ENCODE measurements at regions not wholly inside any gene's neighbourhood (a gene's known extent, or its start where the extent isn't known, plus 50 kb on each side); places are given as distances from the start of the nearest gene placed in this dataset.

DNA sequence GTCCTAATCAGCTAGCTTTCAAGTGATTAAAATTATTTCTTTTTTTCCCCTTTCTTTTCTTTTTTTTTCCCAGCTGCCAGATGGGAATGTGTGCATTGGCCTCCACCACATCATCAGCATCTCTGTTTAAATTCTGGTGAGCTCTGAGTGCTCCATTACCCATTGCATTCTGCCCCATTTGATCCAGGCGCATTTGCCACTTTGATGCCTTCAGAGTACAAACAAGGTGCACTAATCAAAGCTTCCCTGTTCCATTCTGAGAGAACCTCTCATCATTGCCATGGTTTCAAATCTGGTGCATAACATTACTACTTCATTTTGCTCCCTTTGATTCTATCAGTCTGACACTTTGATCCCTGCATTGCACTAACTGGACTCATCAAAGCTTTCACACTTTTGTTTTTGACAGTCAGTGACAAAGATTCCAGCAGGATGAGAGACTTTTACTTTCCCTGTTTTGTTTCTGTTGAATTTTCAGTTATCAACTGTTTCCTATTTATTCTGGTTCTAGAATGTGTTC is 238.8 kb upstream of the PCDH10 start (continued):
- TF ChIP-seq CTCF (IDR thresholded peaks at IDR 0.05; ENCODE audit: low read depth, low read length, missing input control) (no peak), FOXA1 (IDR thresholded peaks at IDR 0.05) (no peak)
- TF ChIP-seq, protein P1, sequence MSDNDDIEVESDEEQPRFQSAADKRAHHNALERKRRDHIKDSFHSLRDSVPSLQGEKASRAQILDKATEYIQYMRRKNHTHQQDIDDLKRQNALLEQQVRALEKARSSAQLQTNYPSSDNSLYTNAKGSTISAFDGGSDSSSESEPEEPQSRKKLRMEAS (IDR thresholded peaks at IDR 0.05) = no peak

GRCh38 chr4:132918096-132918495 is 231.0 kb upstream of the PCDH10 start:
- no peak for TF ChIP-seq EGR1 (IDR thresholded peaks at IDR 0.05; ENCODE audit: low read depth in 2 of 2)
- TF ChIP-seq RXRA (IDR thresholded peaks at IDR 0.05) = no peak
- Histone ChIP-seq H3K27me3 (ENCODE audit: control insufficient read depth in 4 of 4, insufficient read depth in 4 of 4, low read length in 3 of 4) (no peaks in the 10 kb centered on the region), H3K4me3 (ENCODE audit: low read depth in 1 of 3, low read length in 3 of 3) (no peak overlapping the region), H3K9ac (ENCODE audit: low read depth in 1 of 2, low read length in 2 of 2) (no peak overlapping the region), H3K9me3 (ENCODE audit: control insufficient read depth in 4 of 4, low read length in 3 of 4) (no peaks in the 10 kb centered on the region), H3K36me3 (ENCODE audit: control insufficient read depth in 4 of 4, insufficient read depth in 3 of 4, low read depth in 1 of 4, low read length in 3 of 4) (no peaks in the 10 kb centered on the region), H3K4me1 (ENCODE audit: control insufficient read depth in 4 of 4, insufficient read depth in 4 of 4, low read length in 3 of 4) (no peaks in the 10 kb centered on the region), H3K27ac (ENCODE audit: low read depth in 1 of 2, low read length in 2 of 2) (no peak overlapping the region)
- no peak for DNase-seq (ENCODE audit: low spot score)
- WGBS = 77% methylated on average over 1 of the region's 1 CpG

DNA sequence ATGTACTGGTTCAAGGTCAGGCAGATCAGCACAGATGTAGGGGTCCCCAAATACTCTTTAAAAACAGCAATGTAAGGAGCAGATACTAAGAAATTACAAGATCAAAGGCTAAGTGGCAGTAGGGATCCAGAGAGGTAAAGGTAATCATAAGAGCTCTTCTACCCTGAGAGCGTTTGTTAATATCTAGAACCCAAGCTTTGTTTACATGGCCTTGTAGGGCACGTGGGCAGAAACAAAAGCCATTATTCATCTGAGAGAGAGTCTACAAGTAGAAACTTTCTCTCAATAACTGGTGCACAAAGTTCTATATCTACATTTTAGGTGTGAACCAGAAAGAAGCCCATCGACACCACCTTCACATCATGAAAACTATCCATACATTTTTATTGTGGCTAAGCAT is 225.6 kb upstream of the PCDH10 start:
- H3K4me3 ChIP-seq (ENCODE audit: low read depth in 1 of 3, low read length in 3 of 3) = no peak overlapping the region
- H3K9me3 ChIP-seq (ENCODE audit: control insufficient read depth in 4 of 4, low read length in 3 of 4) = no peaks in the 10 kb centered on the region
- WGBS = 42% methylated on average over 3 of the region's 3 CpGs
- no peaks in the 10 kb centered on the region for H3K27me3 ChIP-seq (ENCODE audit: control insufficient read depth in 4 of 4, insufficient read depth in 4 of 4, low read length in 3 of 4)
- no peaks in the 10 kb centered on the region for H3K36me3 ChIP-seq (ENCODE audit: control insufficient read depth in 4 of 4, insufficient read depth in 3 of 4, low read depth in 1 of 4, low read length in 3 of 4)
- TF ChIP-seq, protein P1 (IDR thresholded peaks at IDR 0.05) = no peak
- H3K9ac ChIP-seq (ENCODE audit: low read depth in 1 of 2, low read length in 2 of 2) = no peak overlapping the region
- H3K4me1 ChIP-seq (ENCODE audit: control insufficient read depth in 4 of 4, insufficient read depth in 4 of 4, low read length in 3 of 4) = no peaks in the 10 kb centered on the region
- H3K27ac ChIP-seq (ENCODE audit: low read depth in 1 of 2, low read length in 2 of 2) = no peak overlapping the region
- DNase-seq (ENCODE audit: low spot score) = no peak

DNA sequence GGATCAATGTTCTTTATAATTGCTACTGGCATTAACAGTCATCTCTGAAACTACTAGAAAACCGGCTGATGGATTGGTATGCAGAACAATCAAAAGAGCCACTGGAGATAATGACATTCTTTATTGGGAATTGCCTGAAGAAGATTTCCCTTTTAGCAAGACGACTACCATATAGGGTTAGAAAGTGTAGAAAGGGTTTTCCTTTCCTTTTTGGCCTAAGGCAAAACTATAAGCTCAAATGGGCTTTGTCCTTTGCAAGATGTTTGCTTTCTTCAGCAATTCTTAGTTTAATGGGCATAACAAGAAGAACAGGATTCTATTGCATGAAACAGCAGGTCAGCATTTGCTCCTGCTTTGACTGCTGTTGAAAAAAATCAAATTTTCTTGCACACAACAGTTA is 214.2 kb upstream of the PCDH10 start:
- TF ChIP-seq YY1 (IDR thresholded peaks at IDR 0.05) (no peak), CTCF (IDR thresholded peaks at IDR 0.05; ENCODE audit: low read depth, low read length, missing input control) (no peak), HNF4G (IDR thresholded peaks at IDR 0.05) (no peak)
- Histone ChIP-seq H3K27me3 (ENCODE audit: control insufficient read depth in 4 of 4, insufficient read depth in 4 of 4, low read length in 3 of 4) (no peaks in the 10 kb centered on the region), H3K9me3 (ENCODE audit: control insufficient read depth in 4 of 4, low read length in 3 of 4) (peaks cover 0 to 5% (median 0%) of the 10 kb centered on the region in 4 donors), H3K4me3 (ENCODE audit: low read depth in 1 of 3, low read length in 3 of 3) (no peak overlapping the region), H3K9ac (ENCODE audit: low read depth in 1 of 2, low read length in 2 of 2) (no peak overlapping the region), H3K27ac (ENCODE audit: low read depth in 1 of 2, low read length in 2 of 2) (no peak overlapping the region), H3K4me1 (ENCODE audit: control insufficient read depth in 4 of 4, insufficient read depth in 4 of 4, low read length in 3 of 4) (no peaks in the 10 kb centered on the region), H3K36me3 (ENCODE audit: control insufficient read depth in 4 of 4, insufficient read depth in 3 of 4, low read depth in 1 of 4, low read length in 3 of 4) (no peaks in the 10 kb centered on the region)
- whole genome bisulfite sequencing = 47% methylated on average over 2 of the region's 2 CpGs
- no peak for DNase-seq (ENCODE audit: low spot score)

All from liver (tissue), 8 donors.